HG03460 (cell line): ENCODE measurements at regions not wholly inside any gene's neighbourhood (a gene's known extent, or its start where the extent isn't known, plus 50 kb on each side); places are given as distances from the start of the nearest gene placed in this dataset.
"Not testable (repeated sequence)": the region's sequence is repeated elsewhere in the genome, so short reads cannot be mapped to it uniquely, and the experiment has no call there.

ENCODE experiments used
- ATAC-seq: cut with Tn5 transposase; IDR thresholded peaks from one replicate; pipeline ENCODE4 v1.9.1; 2021; ENCODE audit not compliant: unreplicated experiment

- no peak for ATAC-seq
Measured at GRCh38 chr4:29704059-29704458, 1016.1 kb upstream of the PCDH7 start.

DNA sequence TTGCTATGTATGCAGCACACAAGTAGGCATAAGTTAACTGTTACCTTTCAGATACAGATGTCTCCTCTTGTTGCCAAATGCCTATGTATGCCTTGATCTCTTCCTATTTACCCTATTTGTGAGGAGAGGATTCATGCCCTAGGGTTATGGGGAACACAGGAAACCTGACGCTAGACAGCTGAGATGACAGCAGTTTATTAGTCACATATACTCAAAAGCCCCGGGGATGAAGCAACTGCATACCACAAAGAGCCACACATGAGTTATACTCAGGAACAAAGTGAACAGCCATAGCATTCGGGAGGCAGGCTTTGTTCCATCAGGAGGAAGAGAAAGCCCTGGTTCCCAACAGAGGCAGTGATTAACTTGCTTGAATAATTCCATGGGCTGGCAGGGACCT, 1011.7 kb upstream of the PCDH7 start:
- no peak for ATAC-seq

DNA sequence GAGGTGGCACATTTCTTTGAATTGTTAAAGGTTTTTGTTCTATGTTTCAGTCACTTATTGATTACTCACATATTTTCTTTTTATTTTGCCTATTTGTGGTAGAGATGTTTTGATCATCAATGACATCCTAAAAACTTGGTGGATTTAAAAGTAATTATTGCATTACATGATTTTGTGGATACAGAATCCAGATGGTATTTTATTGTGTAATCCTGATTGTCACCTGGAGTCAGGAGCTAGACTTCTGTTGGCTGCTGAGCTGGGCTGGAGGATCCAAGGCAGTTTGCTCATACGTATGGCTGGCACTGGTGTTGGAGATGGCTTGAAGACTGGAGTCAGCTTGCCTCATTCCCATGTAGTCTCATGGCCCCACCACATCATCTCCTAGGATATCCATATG, 1009.6 kb upstream of the PCDH7 start:
- ATAC-seq: no peak

GRCh38 chr4:29711226-29711625, 1008.9 kb upstream of the PCDH7 start:
- no peak for ATAC-seq

- no peak for ATAC-seq
Measured at GRCh38 chr4:29717287-29718057, 1002.7 kb upstream of the PCDH7 start.

DNA sequence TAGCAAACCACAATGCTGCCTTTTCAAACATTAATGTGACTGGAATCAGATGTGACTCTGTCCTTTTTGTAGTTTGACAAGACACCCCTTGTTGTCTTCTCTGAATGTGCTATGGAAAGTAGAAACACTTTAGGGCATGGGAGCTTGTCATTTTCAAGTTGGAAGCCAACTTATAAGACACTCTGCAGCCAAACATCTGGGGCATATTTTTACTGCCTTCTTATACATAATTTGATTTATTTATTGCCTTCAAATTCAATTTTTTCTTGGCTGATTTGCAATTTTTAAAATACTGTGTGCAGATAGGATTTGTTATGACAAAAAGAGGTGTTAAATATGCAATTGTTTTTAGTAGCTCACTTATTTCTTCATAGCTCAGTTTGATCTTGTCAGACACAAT, 1002.0 kb upstream of the PCDH7 start:
- no peak for ATAC-seq

GRCh38 chr4:29722253-29722652, 997.9 kb upstream of the PCDH7 start:
- ATAC-seq: no peak

- ATAC-seq: no peak
Measured at GRCh38 chr4:29726938-29727337, 993.2 kb upstream of the PCDH7 start.

- ATAC-seq: no peak
Measured at GRCh38 chr4:29734343-29735213, 985.6 kb upstream of the PCDH7 start.

DNA sequence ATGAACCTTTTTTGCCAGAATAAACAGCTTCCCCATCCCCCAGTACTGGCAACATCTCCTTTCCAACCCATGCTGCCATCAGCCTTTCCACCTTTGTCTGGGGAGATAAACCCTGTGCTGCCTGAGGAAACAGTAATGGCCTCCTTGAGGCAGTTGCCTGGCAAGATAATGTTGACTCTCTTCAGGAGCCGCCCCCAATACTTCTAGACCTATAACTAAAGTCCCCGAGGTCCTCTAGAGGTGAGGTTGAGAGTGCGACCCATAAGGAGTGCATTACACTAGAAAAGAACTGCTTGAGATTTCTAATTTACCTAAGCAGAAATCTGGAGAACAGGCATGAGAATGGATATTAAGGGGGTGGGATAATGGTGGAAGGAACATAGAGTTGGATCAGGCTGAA, 963.2 kb upstream of the PCDH7 start:
- no peak for ATAC-seq

DNA sequence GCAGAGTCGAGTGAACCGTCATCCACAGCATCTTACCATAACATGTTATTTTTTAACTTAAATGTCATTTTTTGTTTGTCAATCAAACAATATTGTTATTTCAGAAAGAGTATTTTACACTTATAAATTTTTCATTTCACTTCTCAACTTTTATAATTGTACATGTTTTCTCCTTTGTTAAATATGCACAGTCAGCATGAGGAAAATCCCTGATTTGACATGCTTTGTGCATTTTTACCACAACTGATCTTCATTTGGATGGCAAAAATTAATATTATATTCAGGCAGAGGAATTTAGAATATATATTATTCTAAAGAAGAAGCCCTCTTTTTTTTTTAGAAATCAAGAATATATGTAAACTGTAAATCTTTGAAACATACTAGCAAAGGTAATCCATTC, 958.0 kb upstream of the PCDH7 start:
- no peak for ATAC-seq

GRCh38 chr4:29770627-29771026, 949.5 kb upstream of the PCDH7 start:
- no peak for ATAC-seq

DNA sequence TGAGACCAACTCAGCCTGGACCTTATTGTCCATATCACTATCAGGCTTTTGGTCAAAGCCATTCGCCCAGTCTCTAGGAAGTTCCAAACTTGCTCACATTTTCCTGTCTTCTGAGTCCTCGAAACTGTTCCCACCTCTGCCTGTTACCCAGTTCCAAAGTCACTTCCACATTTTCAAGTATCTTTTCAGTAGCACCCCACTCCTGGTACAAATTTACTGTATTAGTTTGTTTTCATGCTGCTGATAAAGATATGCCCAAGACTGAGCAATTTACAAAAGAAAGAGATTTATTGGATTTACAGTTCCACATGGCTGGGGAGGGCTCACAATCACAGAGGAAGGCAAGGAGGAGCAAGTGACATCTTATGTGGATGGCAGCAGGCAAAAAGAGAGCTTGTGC, 932.0 kb upstream of the PCDH7 start:
- ATAC-seq: not testable (repeated sequence)

- ATAC-seq: no peak
Measured at GRCh38 chr4:29805245-29805644, 914.9 kb upstream of the PCDH7 start.

- ATAC-seq: no peak
Measured at GRCh38 chr4:29805916-29806480, 914.2 kb upstream of the PCDH7 start.

DNA sequence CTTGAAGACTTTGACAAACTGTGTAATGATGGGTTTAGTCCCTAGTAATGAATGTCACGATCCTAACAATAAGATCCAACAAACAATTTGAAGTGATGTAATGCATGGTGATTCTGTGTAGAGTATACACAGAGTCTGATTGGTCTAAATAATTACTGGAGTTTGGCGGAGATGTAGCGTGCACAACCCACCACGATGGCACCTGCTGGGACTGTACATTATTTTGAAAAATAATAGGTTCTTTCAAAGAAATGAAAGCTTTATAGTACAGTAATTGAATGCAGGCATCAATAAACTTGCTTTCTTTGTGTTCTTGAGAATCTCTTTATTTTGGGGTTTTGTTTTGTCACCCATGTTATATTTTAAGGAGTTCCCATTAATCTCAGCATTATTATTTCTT, 902.2 kb upstream of the PCDH7 start:
- ATAC-seq: no peak

GRCh38 chr4:29829067-29829466, 891.1 kb upstream of the PCDH7 start:
- ATAC-seq: no peak

GRCh38 chr4:29852537-29852936, 867.6 kb upstream of the PCDH7 start:
- no peak for ATAC-seq

DNA sequence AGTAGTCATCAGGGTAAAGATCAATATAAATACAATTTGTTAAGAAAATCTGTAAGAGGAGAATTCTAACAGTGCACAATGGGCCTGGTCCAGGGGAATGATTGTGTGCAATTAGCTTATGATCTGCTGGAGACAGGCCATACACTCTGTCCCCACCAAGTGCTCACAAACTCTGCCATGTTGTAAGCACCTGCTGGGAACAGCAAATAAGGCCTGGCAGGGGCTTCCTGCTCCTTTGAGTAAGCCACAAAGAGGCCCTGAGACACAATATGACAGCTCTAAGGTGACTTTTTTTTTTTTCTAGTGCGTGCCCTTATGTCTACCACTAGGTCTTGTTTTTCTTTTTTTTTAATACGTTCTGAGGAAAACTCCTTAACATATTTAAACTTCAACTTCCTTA, 866.3 kb upstream of the PCDH7 start:
- no peak for ATAC-seq

DNA sequence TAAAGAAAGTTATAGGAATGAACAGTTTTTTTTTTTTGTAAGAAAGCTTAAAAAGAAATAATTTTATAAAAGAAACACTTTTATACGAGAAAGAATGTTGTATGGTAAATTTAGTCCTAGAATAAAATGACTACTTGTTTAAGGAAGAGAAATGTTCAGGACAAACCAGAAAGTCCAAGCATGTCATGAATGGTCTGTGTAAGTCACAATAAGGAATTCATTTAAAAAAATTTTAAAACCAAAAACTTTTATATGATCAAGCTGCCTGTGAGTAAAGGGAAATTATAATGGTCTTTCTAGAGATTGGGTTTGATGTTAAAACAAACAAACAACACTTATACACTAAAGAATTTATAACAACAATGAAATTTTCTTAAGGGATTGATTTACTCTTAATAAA, 858.9 kb upstream of the PCDH7 start:
- ATAC-seq: no peak

DNA sequence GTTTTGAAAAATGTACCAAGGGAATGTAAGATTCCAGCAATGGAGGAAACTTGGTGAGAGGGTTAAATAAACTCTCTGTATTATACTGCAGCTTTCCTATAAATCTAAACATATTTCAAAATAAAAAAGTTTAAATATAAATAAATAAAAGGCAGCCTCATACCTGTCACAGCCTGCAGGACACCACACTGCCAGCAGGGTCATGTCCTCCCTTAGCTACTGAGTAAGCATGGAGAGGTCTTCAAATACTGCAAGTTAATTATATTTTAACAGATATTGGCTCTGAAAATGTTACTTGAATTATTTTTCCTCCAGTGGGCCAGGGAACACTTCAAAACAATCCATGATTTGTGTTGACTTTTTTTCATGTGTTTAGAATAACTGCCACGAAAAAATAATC, 852.8 kb upstream of the PCDH7 start:
- no peak for ATAC-seq

DNA sequence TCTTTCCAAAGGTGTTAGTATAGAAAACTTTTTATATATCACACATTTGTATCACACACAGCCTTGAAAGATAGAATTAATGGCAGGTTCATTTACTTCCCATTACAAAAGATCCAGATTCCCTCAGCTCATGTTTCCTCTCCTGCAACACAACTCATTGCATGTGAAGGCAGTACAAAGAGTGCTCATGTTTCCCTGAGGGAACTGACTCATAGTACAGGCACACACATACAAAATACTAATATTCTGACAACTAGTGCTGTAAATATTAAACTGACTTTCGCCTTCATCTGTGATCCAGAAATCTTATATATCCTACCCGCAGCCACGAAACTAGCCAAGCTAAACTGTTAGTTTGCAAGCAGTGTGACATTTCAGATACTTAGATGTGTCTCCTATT, 819.8 kb upstream of the PCDH7 start:
- no peak for ATAC-seq
